ENCODE measurements at regions not wholly inside any gene's neighbourhood (a gene's known extent, or its start where the extent isn't known, plus 50 kb on each side); places are given as distances from the start of the nearest gene placed in this dataset.
"Not testable (repeated sequence)": the region's sequence is repeated elsewhere in the genome, so short reads cannot be mapped to it uniquely, and the experiment has no call there.

GRCh38 chrY:7879245-7879644 lies 967.7 kb upstream of the AMELY start:
- DNase-seq = no peak

DNA sequence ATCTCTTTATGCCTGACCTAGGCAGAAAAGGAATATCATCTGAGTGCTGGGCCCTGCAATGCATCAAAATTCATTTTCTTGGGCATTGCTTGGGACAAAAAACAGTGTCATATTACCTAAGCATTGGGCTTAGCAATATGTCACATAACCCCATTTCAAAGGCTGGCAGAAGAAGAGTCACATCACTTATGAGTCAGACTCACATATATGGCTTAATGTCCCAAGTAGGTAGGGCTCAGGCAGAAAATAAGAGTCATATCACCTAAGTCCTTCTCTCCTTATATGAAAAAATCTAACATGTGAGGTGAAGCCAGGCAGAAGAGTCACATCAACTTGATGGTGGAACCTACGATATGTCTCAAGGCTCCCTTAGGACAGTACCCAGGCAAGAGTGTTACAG lies 967.2 kb upstream of the AMELY start:
- DNase-seq = no peak

DNA sequence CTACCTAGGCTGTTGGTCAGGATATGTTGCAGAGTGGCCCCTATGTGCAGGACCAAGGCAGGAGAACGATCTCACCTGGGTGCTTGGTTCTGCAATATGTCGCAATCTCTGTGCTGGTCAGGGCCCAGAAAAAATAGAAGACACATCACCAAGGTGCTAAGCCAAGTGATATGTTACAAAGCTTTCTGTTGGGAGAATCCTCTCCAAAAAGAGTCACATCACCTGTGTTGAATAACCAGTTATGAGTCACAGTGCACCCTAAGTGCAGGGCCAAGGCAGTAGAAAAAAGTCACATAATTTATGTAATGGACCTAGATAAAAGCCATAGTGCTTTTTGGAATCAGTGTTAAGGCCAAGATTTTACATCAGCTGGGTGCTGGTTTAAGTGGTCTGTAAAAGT lies 965.9 kb upstream of the AMELY start:
- DNase-seq = no peak

DNA sequence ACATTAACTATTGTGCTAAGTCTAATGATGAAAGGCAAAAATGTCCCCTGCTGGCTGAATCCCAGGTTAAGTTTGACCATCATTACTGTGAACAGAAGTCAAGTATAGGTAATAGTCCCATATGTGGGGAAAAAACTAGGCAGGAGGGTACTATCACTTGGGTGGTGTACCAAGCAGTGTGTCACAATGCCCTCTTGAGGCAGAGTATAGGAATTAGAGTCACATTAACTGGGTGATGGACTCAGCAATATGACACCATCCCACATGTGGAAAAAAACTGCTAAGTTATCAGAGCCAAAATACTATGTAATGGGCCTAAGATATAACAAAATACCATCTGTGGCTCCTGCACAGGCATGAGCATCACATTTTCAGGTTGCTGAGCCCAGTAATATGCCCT lies 962.5 kb upstream of the AMELY start:
- DNase-seq = no peak

DNA sequence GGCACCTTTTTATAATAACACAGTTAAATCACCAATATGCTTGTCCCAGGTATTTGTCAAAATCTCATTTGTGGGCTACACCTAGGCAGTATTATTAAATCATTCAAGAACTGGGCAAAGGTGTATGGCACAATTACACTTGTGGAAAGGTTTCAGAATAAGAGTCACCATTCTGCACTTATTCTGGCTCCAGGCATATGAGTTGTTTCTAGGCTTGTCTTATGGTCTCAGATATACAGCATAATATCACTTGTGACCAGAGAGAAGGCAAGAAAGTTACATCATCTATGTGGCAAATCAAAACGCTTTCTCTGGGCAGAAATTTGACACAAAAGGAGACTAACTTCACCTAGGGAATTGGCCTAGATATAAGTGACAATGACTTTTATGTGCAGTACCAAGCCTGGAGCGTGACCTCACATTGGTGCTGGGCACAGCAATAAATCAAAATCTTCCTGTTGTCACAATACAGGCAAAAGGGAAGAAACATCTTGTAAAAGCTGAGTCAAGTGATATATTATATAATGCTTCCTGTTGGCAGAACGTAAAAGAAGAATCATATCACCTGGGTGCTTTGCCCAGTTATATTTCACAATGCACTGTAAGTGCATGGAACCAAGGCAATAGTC lies 959.9 kb upstream of the AMELY start:
- DNase-seq = no peak

DNA sequence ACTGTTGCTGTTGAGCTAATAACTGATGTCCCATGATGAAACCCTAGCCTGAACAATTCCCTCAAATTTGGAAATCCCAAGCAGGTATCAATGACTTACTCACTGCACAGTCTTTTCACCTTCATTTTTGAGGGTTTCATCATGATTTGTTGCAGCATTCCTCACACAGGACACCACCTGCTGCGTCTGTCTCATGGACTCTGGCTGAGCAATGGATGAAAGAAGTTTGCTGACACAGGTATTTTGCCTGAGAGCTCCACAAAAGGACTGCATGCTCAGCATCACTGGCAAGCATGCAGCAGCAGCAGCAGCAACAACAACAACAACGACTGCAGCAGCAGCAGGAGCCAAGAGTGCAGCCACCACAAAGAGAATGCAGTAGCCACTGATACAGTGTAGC lies 955.4 kb upstream of the AMELY start:
- DNase-seq = no peak

- DNase-seq = no peak
These were observed 949.4 kb upstream of the AMELY start for GRCh38 chrY:7860781-7861614.

- no peak for DNase-seq
These were observed 938.6 kb upstream of the AMELY start for GRCh38 chrY:7850191-7850590.

GRCh38 chrY:7845776-7846175 lies 934.2 kb upstream of the AMELY start:
- DNase-seq = no peak

GRCh38 chrY:7837046-7837445 lies 925.5 kb upstream of the AMELY start:
- no peak for DNase-seq

- DNase-seq = no peak
These were observed 924.8 kb upstream of the AMELY start for GRCh38 chrY:7836366-7836765.

DNA sequence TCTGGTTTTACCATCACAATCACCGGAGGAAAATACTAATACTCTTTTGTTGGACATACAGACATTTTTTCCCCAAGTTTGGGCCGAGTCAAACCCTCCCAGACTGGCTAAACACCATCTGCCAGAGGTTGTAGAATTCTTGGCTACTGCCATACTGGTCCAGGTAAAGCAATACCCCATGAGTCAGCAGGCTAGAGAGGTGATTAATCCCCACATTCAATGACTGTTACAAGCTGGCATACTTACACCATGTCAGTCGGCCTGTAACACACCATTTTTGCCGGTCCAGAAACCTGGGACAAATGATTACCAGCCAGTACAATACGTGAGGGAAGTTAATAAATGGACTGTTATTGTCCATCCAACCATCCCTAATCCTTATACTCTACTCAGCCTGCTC lies 923.9 kb upstream of the AMELY start:
- DNase-seq = no peak

DNA sequence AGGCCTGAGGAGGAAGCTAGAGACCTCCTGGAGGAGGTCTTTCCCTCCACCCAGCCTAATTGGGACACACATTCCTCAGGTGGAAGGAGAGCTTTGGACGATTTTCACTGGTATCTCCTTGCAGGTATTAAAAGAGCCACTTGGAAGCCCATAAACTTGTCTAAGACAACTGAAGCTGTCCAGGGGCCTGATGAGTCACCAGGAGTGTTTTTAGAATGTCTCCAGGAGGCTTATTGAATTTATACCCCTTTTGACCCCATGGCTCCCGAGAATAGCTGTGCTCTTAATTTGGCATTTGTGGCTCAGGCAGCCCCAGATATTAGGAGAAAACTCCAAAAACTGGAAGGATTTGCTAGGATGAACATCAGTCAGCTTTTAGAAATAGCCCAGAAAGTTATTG lies 922.7 kb upstream of the AMELY start:
- no peak for DNase-seq

DNA sequence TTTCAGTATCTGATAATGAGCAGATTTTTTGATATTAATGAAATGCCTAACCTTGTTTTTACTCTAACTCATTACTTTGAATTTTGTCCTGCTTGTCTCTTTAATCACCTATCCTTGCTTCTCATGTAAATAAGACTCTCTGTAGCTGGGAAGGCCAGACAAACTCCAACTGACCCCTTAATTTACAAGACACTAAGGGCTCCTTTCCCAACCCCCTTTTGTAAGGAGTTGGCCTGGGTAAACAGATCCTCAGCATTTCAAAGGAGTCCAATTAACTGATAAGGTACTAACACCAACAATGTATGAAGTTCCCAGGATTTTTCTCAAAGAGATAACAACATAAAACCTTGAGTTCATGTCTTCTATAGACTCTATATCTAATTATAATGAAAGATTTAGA lies 919.3 kb upstream of the AMELY start:
- not testable (repeated sequence) for DNase-seq

- no peak for DNase-seq
These were observed 915.0 kb upstream of the AMELY start for GRCh38 chrY:7826533-7826932.

- no peak for DNase-seq
These were observed 914.3 kb upstream of the AMELY start for GRCh38 chrY:7825874-7826273.

DNA sequence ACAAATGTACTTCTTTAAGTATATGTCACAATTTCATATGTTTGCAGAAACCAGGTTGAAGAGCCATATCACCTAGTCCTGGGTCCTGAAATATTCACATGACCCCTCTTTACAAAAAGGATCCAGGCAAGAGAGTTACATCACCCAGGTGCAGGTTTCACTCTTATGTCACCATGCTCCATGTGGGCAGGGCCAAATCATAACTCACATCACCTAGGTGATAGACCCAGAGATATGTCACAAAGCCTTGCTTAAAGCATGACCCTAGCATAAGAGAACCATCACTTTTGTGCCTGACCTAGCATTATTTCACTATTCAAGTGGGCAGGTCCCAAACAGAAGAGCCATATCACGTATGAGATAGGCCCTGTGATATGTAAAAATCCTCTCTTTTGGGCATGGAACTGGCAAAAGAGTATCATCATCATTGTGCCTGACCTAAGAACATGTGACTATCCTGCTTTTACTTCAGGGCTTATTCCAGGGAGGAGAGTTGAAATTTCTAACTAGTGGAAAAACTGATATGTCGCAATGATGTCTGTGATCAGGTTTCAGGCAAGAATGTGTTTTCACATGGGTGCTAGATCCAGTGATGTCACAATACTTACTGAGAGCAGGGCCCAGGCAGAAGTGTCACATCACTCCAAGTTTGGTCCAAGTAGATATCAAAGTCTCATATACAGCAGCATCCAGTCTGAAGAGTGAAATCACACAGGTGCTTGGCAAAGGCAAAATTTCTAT lies 909.9 kb upstream of the AMELY start:
- DNase-seq = no peak

DNA sequence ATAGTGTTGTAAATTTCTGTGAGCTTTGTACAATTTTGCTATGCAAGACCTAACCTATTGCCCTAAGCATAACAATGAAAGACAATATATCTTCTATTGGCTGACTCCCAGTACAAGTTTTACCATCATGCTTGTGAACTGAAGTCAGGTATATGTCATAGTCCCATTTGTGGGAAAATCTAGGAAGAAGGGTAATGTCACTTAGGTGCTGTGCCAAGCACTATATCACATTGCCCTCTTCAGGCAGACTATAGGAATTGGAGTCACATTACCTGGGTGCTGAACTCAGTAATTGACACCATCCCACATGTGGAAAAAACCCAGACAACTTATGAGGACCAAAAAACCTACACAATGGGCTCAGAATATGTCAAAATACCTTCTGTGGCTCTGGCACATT lies 907.4 kb upstream of the AMELY start:
- no peak for DNase-seq

- no peak for DNase-seq
These were observed 905.0 kb upstream of the AMELY start for GRCh38 chrY:7816567-7816966.

- no peak for DNase-seq
These were observed 904.4 kb upstream of the AMELY start for GRCh38 chrY:7815921-7816320.

GRCh38 chrY:7815285-7815684 lies 903.7 kb upstream of the AMELY start:
- DNase-seq = no peak

- DNase-seq = no peak
These were observed 902.8 kb upstream of the AMELY start for GRCh38 chrY:7814361-7814760.

DNA sequence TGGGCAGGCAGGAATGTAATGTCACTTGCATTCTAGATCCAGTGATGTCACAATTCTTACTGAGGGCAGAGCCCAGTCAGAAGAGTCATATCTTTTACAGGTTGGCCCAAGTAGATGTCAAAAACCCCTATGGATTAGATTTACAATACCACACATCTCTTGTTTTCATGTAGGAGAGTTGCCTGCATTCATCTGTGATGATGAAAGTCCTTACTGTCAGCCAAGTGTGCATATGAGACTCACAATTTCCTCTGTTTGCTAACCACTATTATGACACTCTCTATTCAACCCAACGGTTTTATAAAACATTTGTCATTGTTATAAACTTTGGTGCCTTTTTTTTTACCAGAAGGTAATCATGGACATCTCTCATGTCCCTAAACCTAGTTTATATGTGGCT lies 898.8 kb upstream of the AMELY start:
- DNase-seq = no peak

All from amygdala (tissue), 56 donors.